Neural cell (in vitro differentiated cells): ENCODE measurements at regions not wholly inside any gene's neighbourhood (a gene's known extent, or its start where the extent isn't known, plus 50 kb on each side); places are given as distances from the start of the nearest gene placed in this dataset.

ENCODE experiments used
- H2AFZ ChIP-seq: fragments of 200-600, 300-800 bp; sonication (generic), shearing (Covaris generic); 2 replicates; pipeline ENCODE4 v1.6.0; 2014; ENCODE audit warnings: low read depth, mild to moderate bottlenecking, antibody characterized with exemption, low read length, moderate library complexity
- H3F3A ChIP-seq: fragments of 200-600 bp; shearing (Covaris generic); 2 replicates; pipeline ENCODE4 v1.6.1; 2016; ENCODE audit warnings: mild to moderate bottlenecking, moderate library complexity, mixed read lengths, antibody characterized with exemption, low read length; ENCODE audit not compliant: insufficient read depth, poor library complexity, severe bottlenecking
- H3K27ac ChIP-seq: fragments of 200-600, 300-800 bp; sonication (generic), shearing (Covaris generic); 2 replicates; pipeline ENCODE4 v1.5.1; 2014; ENCODE audit warnings: mild to moderate bottlenecking, low read length, moderate library complexity
- H3K27me3 ChIP-seq: fragments of 300-800, 200-600 bp; sonication (generic), shearing (Covaris generic); 2 replicates; pipeline ENCODE4 v1.6.0; 2014; ENCODE audit warnings: mild to moderate bottlenecking, low read depth, low read length, moderate library complexity; ENCODE audit not compliant: insufficient read depth
- H3K36me3 ChIP-seq: fragments of 300-800, 200-600 bp; sonication (generic), shearing (Covaris generic); 2 replicates; pipeline ENCODE4 v1.5.1; 2014; ENCODE audit warnings: mild to moderate bottlenecking, antibody characterized with exemption, low read length, moderate library complexity; ENCODE audit not compliant: insufficient read depth
- H3K4me2 ChIP-seq: fragments of 300-800, 200-600 bp; sonication (generic), shearing (Covaris generic); 2 replicates; pipeline ENCODE4 v1.6.0; 2014; ENCODE audit warnings: mild to moderate bottlenecking, low read length
- H3K4me3 ChIP-seq: fragments of 300-800, 200-600 bp; sonication (generic), shearing (Covaris generic); 2 replicates; pipeline ENCODE4 v1.5.1; 2014; ENCODE audit warnings: mild to moderate bottlenecking, low read length, moderate library complexity
- H3K79me2 ChIP-seq: fragments of 200-600 bp; shearing (Covaris generic); replicated peaks from 2 replicates; pipeline ENCODE4 v1.6.0; 2014; ENCODE audit warnings: mild to moderate bottlenecking, low read length, moderate library complexity; ENCODE audit not compliant: insufficient read depth
- H3K9ac ChIP-seq: fragments of 300-800, 200-600 bp; sonication (generic), shearing (Covaris generic); 2 replicates; pipeline ENCODE4 v1.6.1; 2016; ENCODE audit warnings: mild to moderate bottlenecking, low read length, mixed read lengths
- H3K9me2 ChIP-seq: fragments of 200-600 bp; shearing (Covaris generic); 2 replicates; pipeline ENCODE4 v1.6.1; 2016; ENCODE audit warnings: mild to moderate bottlenecking, low read length, mixed read lengths; ENCODE audit not compliant: insufficient read depth
- H3K9me3 ChIP-seq: fragments of 200-600, 300-800 bp; sonication (generic), shearing (Covaris generic); 2 replicates; pipeline ENCODE4 v1.6.1; 2016; ENCODE audit warnings: mild to moderate bottlenecking, mixed run types, low read length, moderate library complexity, mixed read lengths
- H4K20me1 ChIP-seq: fragments of 200-600 bp; shearing (Covaris generic); 2 replicates; pipeline ENCODE4 v1.6.1; 2016; ENCODE audit warnings: mild to moderate bottlenecking, mixed run types; ENCODE audit not compliant: insufficient read depth
- CTCF ChIP-seq: fragments of 450-650 bp; IDR thresholded peaks from 2 replicates; pipeline ENCODE4 v1.5.1; 2014; ENCODE audit warnings: antibody characterized with exemption, mild to moderate bottlenecking, moderate library complexity; ENCODE audit not compliant: poor library complexity, severe bottlenecking
- EP300 ChIP-seq: fragments of 450-650 bp; conservative IDR thresholded peaks from 2 replicates; pipeline ENCODE4 v1.6.1; 2014; ENCODE audit warnings: antibody characterized with exemption, mild to moderate bottlenecking, moderate library complexity; ENCODE audit not compliant: poor library complexity, severe bottlenecking
- EZH2 ChIP-seq: fragments of 200-600, 300-800 bp; shearing (Covaris generic), sonication (generic); IDR thresholded peaks from 2 replicates; pipeline ENCODE4 v1.6.1; 2014; ENCODE audit warnings: antibody characterized with exemption, low read length, borderline replicate concordance, mild to moderate bottlenecking; ENCODE audit not compliant: insufficient read depth, poor library complexity, severe bottlenecking
- MXI1 ChIP-seq: fragments of 450-650 bp; conservative IDR thresholded peaks from 2 replicates; pipeline ENCODE4 v1.6.1; 2014; ENCODE audit warnings: antibody characterized with exemption, mild to moderate bottlenecking; ENCODE audit not compliant: poor library complexity, severe bottlenecking
- POLR2AphosphoS5 ChIP-seq: IDR thresholded peaks from 2 replicates; pipeline ENCODE4 v1.6.1; 2012
- RAD21 ChIP-seq: fragments of 450-650 bp; conservative IDR thresholded peaks from 2 replicates; pipeline ENCODE4 v1.6.1; 2014; ENCODE audit warnings: antibody characterized with exemption, mild to moderate bottlenecking, moderate library complexity
- SMC3 ChIP-seq: fragments of 450-650 bp; conservative IDR thresholded peaks from 2 replicates; pipeline ENCODE4 v1.6.1; 2014; ENCODE audit warnings: antibody characterized with exemption, mild to moderate bottlenecking, moderate library complexity; ENCODE audit not compliant: poor library complexity
- TAF1 ChIP-seq: IDR thresholded peaks from 2 replicates; pipeline ENCODE4 v1.6.1; 2012; ENCODE audit warnings: low read depth
- TF ChIP-seq, protein P1 (sequence below): IDR thresholded peaks from 2 replicates; pipeline ENCODE4 v1.6.1; 2012; ENCODE audit warnings: borderline replicate concordance

- H3K9me2 ChIP-seq: no peaks in the 10 kb centered on the region
- H3K27ac ChIP-seq: no peak overlapping the region
- no peak overlapping the region for H3K9ac ChIP-seq
- H3K4me3 ChIP-seq: no peak overlapping the region
- no peaks in the 10 kb centered on the region for H4K20me1 ChIP-seq
- H2AFZ ChIP-seq: no peak overlapping the region
- H3K79me2 ChIP-seq: no peaks in the 10 kb centered on the region
- H3K36me3 ChIP-seq: no peaks in the 10 kb centered on the region
- H3F3A ChIP-seq: no peaks in the 10 kb centered on the region
- TF ChIP-seq TAF1 (no peak), CTCF (no peak), EZH2 (no peak), POLR2AphosphoS5 (no peak), SMC3 (no peak), RAD21 (no peak), MXI1 (no peak)
- TF ChIP-seq, protein P1, sequence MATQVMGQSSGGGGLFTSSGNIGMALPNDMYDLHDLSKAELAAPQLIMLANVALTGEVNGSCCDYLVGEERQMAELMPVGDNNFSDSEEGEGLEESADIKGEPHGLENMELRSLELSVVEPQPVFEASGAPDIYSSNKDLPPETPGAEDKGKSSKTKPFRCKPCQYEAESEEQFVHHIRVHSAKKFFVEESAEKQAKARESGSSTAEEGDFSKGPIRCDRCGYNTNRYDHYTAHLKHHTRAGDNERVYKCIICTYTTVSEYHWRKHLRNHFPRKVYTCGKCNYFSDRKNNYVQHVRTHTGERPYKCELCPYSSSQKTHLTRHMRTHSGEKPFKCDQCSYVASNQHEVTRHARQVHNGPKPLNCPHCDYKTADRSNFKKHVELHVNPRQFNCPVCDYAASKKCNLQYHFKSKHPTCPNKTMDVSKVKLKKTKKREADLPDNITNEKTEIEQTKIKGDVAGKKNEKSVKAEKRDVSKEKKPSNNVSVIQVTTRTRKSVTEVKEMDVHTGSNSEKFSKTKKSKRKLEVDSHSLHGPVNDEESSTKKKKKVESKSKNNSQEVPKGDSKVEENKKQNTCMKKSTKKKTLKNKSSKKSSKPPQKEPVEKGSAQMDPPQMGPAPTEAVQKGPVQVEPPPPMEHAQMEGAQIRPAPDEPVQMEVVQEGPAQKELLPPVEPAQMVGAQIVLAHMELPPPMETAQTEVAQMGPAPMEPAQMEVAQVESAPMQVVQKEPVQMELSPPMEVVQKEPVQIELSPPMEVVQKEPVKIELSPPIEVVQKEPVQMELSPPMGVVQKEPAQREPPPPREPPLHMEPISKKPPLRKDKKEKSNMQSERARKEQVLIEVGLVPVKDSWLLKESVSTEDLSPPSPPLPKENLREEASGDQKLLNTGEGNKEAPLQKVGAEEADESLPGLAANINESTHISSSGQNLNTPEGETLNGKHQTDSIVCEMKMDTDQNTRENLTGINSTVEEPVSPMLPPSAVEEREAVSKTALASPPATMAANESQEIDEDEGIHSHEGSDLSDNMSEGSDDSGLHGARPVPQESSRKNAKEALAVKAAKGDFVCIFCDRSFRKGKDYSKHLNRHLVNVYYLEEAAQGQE: no peak
- H3K9me3 ChIP-seq: no peaks in the 10 kb centered on the region
- H3K4me2 ChIP-seq: no peak overlapping the region
- no peaks in the 10 kb centered on the region for H3K27me3 ChIP-seq
These were observed 54.0 kb upstream of the ITPRID2 start for GRCh38 chr2:181837563-181837962.

DNA sequence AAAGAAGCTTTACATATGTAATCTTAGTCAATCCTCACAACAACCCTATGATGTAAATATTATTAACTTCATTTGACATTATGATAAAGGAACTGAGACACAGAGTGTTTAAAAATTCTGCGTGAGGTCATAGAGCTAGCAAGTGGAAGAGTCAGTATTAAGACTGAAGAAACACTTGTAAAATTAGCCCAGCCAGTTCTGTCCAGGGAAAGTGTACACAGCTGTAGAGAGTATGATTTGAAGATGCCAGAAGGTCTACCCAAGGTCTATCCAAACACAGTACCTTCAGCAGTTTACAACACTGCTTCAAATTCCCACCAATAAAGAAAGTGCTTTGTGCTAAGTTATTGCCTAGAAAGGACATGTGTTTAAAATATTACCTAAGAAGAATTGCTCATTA, 51.7 kb upstream of the ITPRID2 start:
- no peaks in the 10 kb centered on the region for H3K9me3 ChIP-seq
- no peaks in the 10 kb centered on the region for H3K79me2 ChIP-seq
- no peak overlapping the region for H3K4me3 ChIP-seq
- H4K20me1 ChIP-seq: no peaks in the 10 kb centered on the region
- no peak overlapping the region for H3K9ac ChIP-seq
- no peak overlapping the region for H3K27ac ChIP-seq
- no peaks in the 10 kb centered on the region for H3F3A ChIP-seq
- H3K4me2 ChIP-seq: no peak overlapping the region
- H2AFZ ChIP-seq: no peak overlapping the region
- H3K36me3 ChIP-seq: no peaks in the 10 kb centered on the region
- TF ChIP-seq, protein P1: no peak
- TF ChIP-seq SMC3 (no peak), POLR2AphosphoS5 (no peak), MXI1 (no peak), TAF1 (no peak), EP300 (no peak), CTCF (no peak), RAD21 (no peak), EZH2 (no peak)
- no peaks in the 10 kb centered on the region for H3K9me2 ChIP-seq
- no peaks in the 10 kb centered on the region for H3K27me3 ChIP-seq
